Pons (tissue), 1 donor: ENCODE measurements at regions not wholly inside any gene's neighbourhood (a gene's known extent, or its start where the extent isn't known, plus 50 kb on each side); places are given as distances from the start of the nearest gene placed in this dataset.

ENCODE experiments used
- DNase-seq: peaks from one replicate; pipeline ENCODE4 v3.0.0-alpha.2; 2016; ENCODE audit warnings: low spot score

DNA sequence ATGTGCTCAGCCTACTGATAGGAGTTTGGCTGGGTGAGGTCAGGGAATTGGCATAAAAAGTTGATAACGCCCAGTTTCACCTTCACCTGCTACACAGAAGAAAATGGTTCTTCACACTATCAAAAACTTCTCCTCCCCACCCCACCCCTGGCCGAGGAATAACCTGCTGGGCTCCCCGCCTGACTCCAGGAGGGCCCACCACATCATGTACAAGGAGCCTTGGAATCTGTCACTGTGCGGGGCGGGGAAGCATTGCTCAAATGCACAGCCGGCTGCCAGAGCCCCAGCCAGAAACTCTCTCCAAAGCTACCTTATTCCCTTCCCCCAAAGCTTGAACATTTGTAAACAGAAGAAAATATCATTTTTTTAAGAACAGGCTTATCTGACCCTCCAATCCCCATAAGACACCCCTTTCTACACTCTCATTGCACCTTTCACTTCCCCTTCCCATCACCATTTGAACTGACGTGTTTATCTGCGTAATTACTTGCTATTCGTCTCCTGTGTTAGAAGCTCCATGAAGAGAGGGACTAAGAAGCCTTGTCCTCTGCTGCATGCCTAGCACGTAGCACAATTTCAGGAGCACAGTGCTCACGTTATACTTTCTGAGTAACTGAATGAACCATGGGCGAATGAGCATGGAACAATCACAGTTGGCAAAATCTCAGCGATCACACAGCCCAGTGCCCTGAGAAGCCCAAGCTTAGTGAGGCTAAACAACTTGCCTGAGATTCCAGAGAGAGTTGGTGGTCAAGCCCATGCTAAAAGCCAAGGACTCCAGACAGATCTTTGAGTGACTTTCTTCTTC is 82.9 kb downstream of the HES1 start:
- DNase-seq, result no peak

- DNase-seq, result no peak
These were observed 84.0 kb downstream of the HES1 start for GRCh38 chr3:194219826-194220410.

- DNase-seq, result no peak
These were observed 85.0 kb downstream of the HES1 start for GRCh38 chr3:194220901-194221326.

DNA sequence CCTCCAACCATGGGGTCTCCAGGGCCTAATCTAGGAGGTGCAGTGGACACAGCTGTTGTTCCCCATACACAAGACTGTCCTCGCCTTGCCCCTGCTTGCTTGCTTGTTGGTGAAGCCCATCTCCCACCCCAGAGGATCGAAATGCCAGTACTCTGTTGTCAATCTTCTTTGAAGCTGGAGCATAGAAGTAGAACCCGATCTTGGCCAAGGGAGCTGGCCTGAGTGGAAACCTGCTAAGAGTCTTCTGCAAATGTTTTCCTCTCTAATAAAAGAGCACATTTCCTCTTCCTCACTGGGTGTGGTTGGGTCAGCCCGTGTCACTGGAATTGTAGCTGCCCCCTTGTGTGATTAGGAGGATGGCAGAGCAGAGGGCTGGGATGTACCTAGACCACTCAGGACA is 85.4 kb downstream of the HES1 start:
- DNase-seq, result no peak

GRCh38 chr3:194223951-194224350 is 88.0 kb downstream of the HES1 start:
- no peak for DNase-seq

GRCh38 chr3:194224471-194225417 is 88.8 kb downstream of the HES1 start:
- DNase-seq, result no peak

- no peak for DNase-seq
These were observed 89.5 kb downstream of the HES1 start for GRCh38 chr3:194225418-194225812.

- DNase-seq, result peak; percentile 35
These were observed 90.2 kb downstream of the HES1 start for GRCh38 chr3:194225988-194226663.

DNA sequence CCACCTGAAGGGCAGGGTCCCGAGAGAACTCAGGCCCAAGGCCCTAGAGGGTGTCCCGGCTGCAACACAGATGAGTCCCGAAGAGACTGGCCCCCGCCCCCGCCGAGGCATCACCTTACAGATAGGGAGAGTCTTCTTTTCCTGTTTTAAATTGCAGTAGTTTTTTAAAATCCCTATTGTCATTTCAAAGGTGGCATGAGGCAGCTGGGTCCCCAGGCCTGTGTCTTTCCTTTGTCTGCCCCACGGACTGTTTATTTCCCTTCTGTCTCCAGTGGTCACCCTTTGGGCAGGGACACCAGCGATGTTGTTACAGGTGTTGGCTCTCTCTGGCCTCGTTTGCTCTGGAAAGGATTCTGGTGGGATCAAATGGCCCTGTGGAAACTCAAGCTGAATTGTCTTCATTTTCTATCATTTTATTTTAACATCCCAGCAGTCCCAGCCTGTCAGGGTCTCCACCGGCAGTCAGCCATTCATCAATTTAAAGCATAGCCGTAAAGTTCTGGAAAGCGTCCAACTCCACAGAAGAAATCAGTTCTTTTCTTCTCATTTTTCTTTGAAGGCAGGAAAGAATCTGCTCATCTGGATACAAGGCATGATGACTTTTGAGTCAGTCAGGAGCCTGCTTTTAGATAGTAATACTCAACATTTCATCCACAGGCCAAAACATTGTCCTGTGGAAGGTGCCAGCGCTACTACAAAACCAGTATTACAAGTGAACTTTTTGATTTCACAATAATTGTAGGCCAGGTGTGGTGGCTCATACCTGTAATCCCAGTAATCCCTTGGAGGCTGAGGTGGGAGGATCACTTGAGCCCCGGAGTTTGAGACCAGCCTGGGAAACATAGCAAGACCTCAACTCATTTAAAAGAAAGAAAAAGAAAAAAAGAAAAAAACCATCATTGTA is 96.2 kb downstream of the HES1 start:
- no peak for DNase-seq

DNA sequence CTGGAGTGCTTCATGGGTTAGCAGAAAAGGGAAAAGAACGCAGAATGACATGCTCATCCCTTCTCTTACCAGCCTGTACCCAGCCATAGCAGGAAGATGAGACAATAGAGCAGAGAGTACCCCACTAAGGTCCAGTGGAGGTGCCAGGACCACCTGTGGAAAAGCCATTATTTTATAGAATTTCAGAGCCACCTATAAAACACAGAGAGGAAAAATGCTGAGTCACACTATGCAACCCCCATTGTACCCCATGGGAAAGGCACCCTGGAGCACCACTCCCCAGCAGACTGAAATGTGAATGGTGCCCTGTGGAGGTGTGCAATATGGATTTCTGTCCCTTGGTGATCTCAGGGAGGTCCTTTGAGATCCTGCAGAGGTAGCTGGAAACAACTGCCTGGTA is 97.2 kb downstream of the HES1 start:
- no peak for DNase-seq

DNA sequence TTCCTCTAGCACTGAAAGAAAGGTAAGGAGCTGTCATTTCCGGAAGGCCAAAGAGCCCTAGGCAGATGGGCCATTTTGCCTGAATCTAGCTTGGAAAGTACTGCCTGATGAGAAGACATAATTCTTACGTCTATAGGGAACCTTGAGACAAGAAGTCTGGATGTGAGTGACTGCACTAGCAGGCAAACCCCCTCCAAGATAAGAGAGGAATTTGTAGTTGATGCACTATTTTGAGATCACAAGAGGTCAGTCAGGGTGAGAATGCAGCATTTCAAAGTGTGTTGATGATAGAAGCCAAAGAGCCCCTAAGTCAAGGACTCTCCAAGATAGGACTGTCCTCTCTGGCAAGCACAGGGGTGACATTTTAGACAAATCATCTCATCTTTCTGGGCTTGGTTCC is 99.2 kb downstream of the HES1 start:
- no peak for DNase-seq

DNA sequence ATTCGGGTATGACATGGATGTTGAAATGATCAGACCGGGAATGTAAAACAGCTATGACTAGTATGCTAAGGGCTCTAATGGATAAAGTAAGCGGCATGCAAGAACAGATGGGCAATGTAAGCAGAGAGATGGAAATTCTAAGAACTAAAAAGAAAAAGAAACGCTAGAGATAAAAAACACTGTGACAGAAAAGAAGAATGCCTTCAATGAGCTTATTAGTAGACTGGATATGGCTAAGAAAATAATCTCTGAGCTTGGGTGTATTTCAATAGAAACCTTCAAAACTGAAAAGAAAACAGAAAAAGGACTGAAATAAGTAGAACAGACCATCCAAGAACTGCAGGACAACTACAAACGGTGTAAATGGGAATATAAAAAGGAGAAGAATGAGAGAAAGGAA is 101.2 kb downstream of the HES1 start:
- no peak for DNase-seq

GRCh38 chr3:194240766-194241165 is 104.8 kb downstream of the HES1 start:
- no peak for DNase-seq

DNA sequence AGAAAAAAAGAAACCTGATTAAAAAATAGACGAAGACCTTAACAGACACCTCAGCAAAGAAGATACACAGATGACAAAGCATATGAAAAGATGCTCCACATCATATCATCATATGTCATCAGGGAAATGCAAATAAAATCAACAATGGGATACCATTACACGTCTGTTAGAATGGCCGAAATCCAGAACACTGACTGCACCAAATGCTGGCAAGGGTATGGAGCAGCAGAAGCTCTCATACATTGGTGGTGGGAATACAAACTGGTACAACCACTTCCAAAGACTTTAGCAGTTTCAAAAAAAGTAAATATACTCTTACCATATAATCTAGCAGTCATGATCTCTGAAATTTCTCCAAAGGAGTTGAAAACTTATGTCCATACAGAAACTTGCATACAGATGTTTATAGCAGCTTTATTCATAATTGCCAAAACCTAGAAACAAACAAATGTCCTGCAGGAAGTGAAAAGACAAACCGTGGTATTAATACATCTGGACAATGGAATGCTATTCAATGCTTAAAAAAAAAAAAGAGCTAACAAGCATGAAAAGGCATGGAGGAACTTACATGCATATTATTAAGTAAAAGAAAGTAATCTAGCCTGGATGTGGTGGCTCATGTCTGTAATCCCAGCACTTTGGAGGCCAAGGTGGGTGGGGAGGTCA is 107.4 kb downstream of the HES1 start:
- no peak for DNase-seq

DNA sequence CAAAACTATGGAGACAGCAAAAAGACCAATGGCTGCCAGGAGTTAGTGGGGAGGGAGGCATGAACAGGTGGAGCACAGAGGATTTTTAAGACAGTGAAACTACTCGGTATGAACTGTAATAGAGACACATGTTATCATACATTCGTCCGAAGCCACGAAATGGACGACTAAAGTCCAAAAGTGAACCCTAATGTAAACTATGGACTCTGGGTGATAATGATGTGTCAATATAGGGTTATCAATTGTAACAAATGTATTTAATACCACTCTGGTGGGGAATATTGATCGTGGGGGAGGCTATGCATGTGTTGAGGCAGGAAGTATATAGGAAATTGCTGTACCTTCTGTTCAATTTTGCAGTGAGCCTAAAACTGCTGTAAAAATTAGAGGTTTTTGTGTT is 107.0 kb downstream of the CPN2 start:
- DNase-seq, result no peak

GRCh38 chr3:194245474-194245873 is 105.7 kb downstream of the CPN2 start:
- DNase-seq, result no peak

GRCh38 chr3:194245975-194246561 is 105.1 kb downstream of the CPN2 start:
- no peak for DNase-seq

GRCh38 chr3:194246709-194247349 is 104.3 kb downstream of the CPN2 start:
- no peak for DNase-seq

DNA sequence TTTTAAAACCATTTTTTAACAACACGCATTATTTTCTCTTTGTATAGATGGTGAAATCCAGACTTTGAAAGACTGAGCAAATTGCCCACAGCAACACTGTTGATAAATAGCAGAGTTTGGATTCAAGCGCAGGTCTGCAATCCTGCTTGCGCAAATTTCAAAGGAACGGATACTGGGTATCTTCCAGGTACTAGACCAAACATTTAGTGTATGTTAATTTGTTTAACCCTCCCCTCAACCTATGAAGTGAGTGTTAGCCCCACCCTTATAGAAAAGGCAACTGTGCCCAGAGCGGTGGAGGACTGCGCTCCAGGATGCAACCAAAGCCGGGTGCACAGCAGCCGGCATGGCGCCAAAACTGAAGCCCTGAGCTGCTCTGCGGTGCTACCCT is 103.8 kb downstream of the CPN2 start:
- no peak for DNase-seq
